GM12891 (cell line): ENCODE measurements at regions not wholly inside any gene's neighbourhood (a gene's known extent, or its start where the extent isn't known, plus 50 kb on each side); places are given as distances from the start of the nearest gene placed in this dataset.

Experiments
- PAX5 ChIP-seq: IDR thresholded peaks from 2 replicates; pipeline ENCODE4 v1.6.1; 2011; ENCODE audit warnings: low read length, moderate library complexity, mild to moderate bottlenecking; ENCODE audit not compliant: insufficient read depth, severe bottlenecking
- POLR2A ChIP-seq: IDR thresholded peaks from 2 replicates; pipeline ENCODE4 v1.6.1; 2011; ENCODE audit warnings: low read depth, low read length, control low read depth
- POLR2AphosphoS5 ChIP-seq: IDR thresholded peaks from 2 replicates; pipeline ENCODE4 v1.6.1; 2011; ENCODE audit warnings: low read depth, low read length, control low read depth
- POU2F2 ChIP-seq: IDR thresholded peaks from 2 replicates; pipeline ENCODE4 v1.6.1; 2011; ENCODE audit warnings: low read depth, mild to moderate bottlenecking, control low read depth, low read length, moderate library complexity
- SPI1 ChIP-seq: IDR thresholded peaks from 2 replicates; pipeline ENCODE4 v1.6.1; 2011; ENCODE audit warnings: low read depth, low read length, control low read depth
- TAF1 ChIP-seq: IDR thresholded peaks from 2 replicates; pipeline ENCODE4 v1.6.1; 2011; ENCODE audit warnings: low read depth, low read length, control low read depth

- TF ChIP-seq POLR2A (no peak), POLR2AphosphoS5 (no peak), TAF1 (no peak), SPI1 (no peak), POU2F2 (no peak), PAX5 (no peak)
These were observed 138.9 kb upstream of the FERD3L start for GRCh38 chr7:19284136-19284535.
